Glomerular endothelial cell (primary cell): ENCODE measurements at regions not wholly inside any gene's neighbourhood (a gene's known extent, or its start where the extent isn't known, plus 50 kb on each side); places are given as distances from the start of the nearest gene placed in this dataset.

Experiments used
- DNase-seq: peaks from one replicate; pipeline ENCODE4 v3.0.0-alpha.2; 2011; ENCODE audit warnings: low read depth, low spot score; ENCODE audit errors: extremely low read depth

DNA sequence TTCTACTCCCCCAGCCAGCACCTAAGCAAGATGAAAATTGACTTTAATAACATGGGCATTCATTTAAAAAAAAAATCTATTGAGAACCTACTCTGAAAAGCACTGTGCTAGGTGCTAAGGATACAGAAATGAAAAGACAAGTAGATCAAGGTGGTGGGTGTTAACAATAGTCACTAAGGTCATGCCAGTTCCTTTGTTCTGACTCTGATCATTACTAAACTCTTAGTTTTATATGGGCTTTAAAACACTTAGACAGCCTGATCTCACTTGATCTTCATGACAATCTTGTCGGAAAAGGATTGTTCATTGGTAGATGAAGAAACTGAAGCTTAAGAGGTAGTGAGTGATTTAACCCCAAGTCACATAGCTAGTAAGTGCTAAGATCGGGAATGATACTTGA is 285.7 kb upstream of the PRDM1 start:
- DNase-seq, result no peak

DNA sequence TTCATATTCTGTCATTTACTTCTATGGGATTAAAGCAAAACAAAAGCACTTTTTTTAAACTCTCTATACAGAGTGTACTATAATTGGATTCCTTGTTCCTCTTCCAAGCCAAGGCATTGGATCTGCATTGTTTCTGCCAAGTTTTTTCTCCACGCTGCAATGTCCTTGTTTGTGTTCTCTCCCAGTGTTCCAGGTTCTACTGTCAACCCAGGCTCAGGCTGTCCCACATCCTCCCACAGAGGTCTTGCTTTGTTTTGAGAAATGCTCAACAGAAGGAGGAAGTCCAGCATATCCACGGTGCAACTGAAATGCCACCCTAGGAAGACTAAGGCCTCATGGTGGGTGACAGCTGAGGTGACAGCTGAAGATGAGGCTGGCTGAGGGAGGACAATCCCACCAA is 287.1 kb upstream of the PRDM1 start:
- DNase-seq, result no peak

DNA sequence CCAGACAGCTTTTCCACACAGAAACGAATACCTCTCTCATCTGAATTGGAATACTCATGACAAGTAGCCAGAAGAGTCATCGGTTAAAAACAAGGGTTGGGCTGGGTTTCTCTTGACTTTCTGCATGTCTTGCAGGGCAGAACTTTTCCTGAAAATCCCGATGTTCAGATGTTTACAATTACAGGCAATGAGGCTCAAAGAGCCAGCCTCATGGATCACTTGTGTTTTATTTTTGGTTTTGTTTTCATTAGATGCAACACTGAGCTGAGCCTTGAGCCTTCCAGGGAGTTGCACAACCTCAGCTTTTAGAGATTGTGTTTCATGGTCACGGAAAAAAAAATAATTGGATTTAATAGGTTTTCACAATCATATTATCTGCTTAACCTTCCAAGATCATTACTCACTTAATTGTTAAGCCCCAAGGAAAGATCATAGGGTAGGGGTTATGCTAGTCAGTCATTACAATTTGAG is 288.1 kb upstream of the PRDM1 start:
- no peak for DNase-seq

DNA sequence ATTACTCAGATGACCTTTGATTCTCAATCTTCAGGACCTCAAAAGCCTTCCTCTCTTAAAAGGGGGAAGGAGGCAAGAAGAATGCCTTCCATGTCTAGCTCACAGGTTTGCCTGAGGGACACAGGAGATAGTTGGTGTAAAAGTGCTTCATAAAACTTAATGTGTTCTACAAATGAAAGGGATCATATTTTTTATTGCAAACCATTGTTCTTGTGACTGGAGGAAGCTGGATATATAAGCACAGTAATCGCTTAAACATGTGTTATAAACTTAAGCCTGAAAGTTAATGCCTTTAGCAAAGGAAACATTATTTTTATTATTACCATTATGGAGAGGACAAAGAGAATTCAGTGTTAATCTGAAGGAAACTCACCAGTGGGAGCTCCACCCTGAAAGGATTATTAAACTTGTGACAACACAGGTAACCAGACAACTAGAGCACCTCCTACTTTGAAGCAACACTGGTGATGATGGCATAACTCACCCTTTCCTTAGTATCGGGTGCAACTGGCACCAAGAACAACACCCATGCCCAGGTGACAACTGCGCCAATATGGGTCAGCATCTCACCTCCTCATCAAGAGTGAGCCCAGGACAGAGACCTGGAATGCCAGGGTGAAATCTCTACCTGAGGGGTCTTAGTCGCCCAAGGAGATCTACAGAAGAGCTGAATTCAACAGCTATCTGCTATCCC is 288.7 kb upstream of the PRDM1 start:
- DNase-seq, result no peak

DNA sequence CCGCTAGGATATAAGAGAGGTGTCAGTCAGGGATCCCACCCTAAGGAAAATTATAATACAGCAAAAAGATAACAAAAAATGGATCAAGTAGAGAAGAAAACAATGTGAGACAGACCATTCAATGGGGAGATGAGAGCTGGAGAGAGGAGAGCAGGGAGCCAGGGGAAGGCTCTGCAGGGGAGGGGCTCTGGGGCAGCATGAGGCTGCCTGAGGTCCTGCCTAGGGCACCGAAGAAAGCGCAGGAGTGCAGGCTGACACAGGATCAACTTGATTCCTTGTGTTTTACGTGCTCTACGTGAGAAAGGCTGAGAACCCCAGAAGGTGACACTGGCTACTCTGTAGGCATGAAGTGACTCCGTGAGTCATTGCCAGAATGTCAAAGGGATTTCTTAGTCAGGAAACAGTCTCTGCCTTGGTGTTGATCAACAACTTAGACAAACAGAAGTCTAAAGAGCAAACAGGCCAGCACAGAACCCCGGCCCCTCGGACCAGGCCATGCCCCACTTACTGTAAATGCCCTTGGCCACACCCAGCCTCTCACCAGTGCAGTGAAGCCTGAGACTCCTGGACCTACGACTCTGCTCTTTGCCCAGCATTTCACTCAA is 290.1 kb upstream of the PRDM1 start:
- DNase-seq, result no peak

GRCh38 chr6:105795366-105795765 is 290.8 kb upstream of the PRDM1 start:
- no peak for DNase-seq

GRCh38 chr6:105794870-105795269 is 291.3 kb upstream of the PRDM1 start:
- DNase-seq, result no peak

- no peak for DNase-seq
Measured at GRCh38 chr6:105794239-105794638, 291.9 kb upstream of the PRDM1 start.

- DNase-seq, result no peak
Measured at GRCh38 chr6:105793130-105793529, 293.0 kb upstream of the PRDM1 start.

DNA sequence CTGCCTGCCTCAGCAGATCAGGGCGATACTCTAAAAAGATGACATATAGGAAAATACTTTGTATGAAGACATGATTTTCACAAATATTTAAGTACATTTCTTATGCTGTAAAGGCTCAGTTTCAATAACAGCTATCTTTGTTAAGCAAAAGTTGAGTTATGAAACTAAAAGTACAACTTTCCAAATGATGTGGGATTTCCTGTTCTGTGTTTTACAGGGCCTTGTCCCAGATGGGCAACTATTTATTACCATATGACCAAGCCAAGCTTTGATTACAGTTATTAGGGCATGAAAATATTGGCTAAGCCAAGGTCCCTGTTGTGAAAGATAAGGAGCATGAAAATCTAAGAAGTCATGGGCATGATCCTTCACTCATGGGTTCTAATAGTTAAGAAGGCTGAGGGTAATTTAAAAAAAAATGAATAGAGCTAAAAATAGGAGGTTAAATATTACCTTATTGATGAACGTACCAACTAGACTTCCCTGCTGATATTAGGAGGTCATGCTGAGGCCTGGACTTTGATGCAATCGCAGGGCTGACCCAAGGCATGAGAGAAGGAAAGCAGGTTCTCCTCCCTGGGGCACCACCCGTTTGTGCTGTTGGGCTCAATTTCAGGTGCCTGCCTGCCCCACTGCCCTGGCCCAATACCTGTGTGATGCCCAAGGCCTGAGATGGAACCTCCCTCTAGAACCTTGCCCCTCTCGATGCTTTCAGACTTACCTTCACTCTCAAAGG is 294.4 kb upstream of the PRDM1 start:
- no peak for DNase-seq

DNA sequence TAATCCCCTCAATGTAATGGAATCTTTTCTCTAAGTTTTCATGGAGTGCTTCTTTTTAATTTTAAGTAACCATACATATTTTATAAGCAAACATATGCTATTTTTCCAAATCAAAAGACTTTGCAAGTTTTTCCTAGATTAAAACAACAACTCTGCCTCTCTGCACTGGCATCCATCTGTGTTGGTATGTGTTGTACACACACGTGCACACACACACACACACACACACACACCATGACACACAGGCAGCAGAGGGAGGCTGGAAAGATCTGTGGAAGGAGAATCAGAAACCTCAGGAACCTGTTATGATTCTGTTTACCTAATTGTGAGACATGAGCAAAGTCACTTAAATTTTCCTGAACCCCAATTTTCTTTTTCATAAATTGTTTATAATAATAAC is 295.0 kb upstream of the PRDM1 start:
- no peak for DNase-seq

GRCh38 chr6:105790635-105791034 is 295.5 kb upstream of the PRDM1 start:
- DNase-seq, result no peak

DNA sequence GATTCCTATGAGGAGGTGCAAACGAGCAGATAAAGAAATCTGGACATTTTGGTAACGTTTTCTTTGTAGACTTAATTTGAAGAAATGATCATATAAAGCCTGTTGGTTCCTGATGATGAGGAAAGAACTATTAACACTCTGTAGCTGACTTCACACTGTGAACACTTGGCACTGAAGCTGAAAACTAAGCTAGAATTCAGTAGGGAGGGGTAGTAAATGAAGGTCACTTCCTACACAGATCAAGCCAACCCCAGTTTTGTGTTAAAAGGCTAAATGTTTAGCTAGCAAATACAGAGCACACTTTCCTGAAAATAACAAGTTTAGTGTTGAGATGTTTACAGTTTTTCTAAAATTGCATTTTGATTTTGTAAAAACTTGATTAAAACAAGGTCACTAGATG is 296.2 kb upstream of the PRDM1 start:
- DNase-seq, result no peak

- no peak for DNase-seq
Measured at GRCh38 chr6:105787747-105788146, 298.4 kb upstream of the PRDM1 start.

DNA sequence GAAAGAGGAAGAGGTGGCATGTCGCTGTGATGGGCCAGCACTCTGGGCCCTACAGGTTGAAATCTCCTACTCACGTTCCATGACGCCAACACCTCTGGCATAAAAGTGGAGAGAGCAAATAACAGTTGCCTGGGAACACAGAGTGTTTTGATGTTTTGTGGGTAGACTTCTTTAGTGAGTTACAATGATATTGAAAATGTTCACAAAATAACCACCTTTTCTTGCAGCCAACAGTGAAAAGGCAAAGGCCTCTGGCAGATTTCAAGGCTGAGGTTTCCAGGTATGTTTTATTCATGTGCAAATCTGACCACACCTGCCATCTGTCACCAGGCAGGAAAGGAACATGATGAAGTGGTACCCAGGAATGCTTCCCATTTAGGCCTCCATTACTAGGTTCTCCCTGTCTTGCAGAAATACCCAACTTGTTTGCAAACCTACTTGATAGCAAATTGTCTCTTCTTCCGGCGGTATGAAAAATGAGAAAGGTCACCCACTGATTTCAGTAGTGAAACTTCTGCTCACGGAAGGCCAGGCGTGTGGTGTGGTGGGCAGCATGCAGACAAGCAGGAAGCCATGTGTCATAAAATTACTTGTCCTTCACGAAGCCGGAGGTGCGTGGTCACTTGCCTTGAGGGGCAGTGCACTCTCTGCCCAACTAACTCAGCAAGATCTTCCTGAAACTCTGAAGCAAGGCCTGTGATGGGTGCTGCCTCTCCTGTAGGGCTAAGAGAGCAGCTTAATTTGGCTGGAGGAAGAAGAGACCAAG is 299.1 kb upstream of the PRDM1 start:
- no peak for DNase-seq

DNA sequence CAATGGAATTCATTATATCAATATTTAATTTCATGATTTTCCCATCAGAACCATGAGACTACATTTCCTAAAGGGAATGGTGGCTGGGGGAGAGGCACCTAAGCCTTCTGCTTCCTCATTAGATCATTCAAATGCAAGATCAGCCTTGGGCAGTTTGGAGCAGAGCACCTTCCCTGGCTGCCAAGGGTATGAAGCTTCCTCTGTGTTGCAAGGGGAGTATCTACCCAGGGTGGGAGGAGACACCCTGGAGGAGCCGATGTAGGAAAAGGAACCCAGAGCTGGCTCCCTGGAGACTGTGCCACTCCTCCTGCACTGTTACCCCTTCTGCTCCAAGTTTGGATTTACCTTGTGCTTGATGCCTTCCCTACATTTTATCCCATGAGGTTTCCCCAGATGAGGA is 299.7 kb upstream of the PRDM1 start:
- DNase-seq, result no peak

GRCh38 chr6:105785066-105785811 is 300.9 kb upstream of the PRDM1 start:
- no peak for DNase-seq

- no peak for DNase-seq
Measured at GRCh38 chr6:105784179-105784578, 302.0 kb upstream of the PRDM1 start.

GRCh38 chr6:105783333-105783935 is 302.7 kb upstream of the PRDM1 start:
- DNase-seq, result no peak

GRCh38 chr6:105781915-105782314 is 304.2 kb upstream of the PRDM1 start:
- no peak for DNase-seq
